H1 (cell line): ENCODE measurements at regions not wholly inside any gene's neighbourhood (a gene's known extent, or its start where the extent isn't known, plus 50 kb on each side); places are given as distances from the start of the nearest gene placed in this dataset.

Experiments used
- CTCF ChIA-PET: fragments of 300-600 bp; sonication (Branson Sonifier 250); formaldehyde crosslinking; loops from one replicate; lab custom pipeline; 2021; ENCODE audit not compliant: partially characterized antibody; lab: Charles Lee
- POLR2A ChIA-PET: fragments of 300-600 bp; sonication (Branson Sonifier 250); formaldehyde crosslinking; loops from one replicate; lab custom pipeline; 2021; ENCODE audit warnings: inconsistent platforms; ENCODE audit not compliant: partially characterized antibody; lab: Charles Lee
- DNase-seq, 2 experiments: peaks; one replicate each; pipeline versions ENCODE4 v3.0.0 to v3.0.0-alpha.2; 2010 to 2022; ENCODE audit warnings: low spot score in 2 of 2, low read depth in 1 of 2, mixed read lengths in 1 of 2
- FAIRE-seq: peaks from 2 replicates; lab custom pipeline; 2011; peaks lifted over from hg19 to GRCh38; lab: Jason Lieb, UNC
- H2AFZ ChIP-seq: 2 replicates; pipeline ENCODE4 v1.8.1; 2012; ENCODE audit warnings: low read length, inconsistent platforms
- H2AK5ac ChIP-seq: 2 replicates; pipeline ENCODE4 v1.6.1; 2013; ENCODE audit warnings: low read depth, low read length
- H2BK120ac ChIP-seq: replicated peaks from 2 replicates; pipeline ENCODE3; 2013; ENCODE audit warnings: low read depth, low read length, inconsistent platforms
- H2BK12ac ChIP-seq: 2 replicates; pipeline ENCODE4 v1.6.1; 2013; ENCODE audit warnings: low read depth, low read length
- H2BK15ac ChIP-seq: 2 replicates; pipeline ENCODE4 v1.6.1; 2013; ENCODE audit warnings: low read length
- H2BK20ac ChIP-seq: 2 replicates; pipeline ENCODE4 v1.6.1; 2013; ENCODE audit warnings: low read length
- H2BK5ac ChIP-seq: 2 replicates; pipeline ENCODE4 v1.6.1; 2013; ENCODE audit warnings: low read depth, low read length
- H3K14ac ChIP-seq: 2 replicates; pipeline ENCODE4 v1.6.1; 2013; ENCODE audit warnings: inconsistent platforms; ENCODE audit not compliant: insufficient read length
- H3K18ac ChIP-seq: 2 replicates; pipeline ENCODE4 v1.6.1; 2013; ENCODE audit warnings: low read length; ENCODE audit errors: extremely low read depth
- H3K23ac ChIP-seq: 2 replicates; pipeline ENCODE4 v1.6.1; 2013; ENCODE audit warnings: inconsistent platforms; ENCODE audit not compliant: insufficient read length
- H3K23me2 ChIP-seq: 2 replicates; pipeline ENCODE4 v1.6.1; 2013; ENCODE audit warnings: low read depth, low read length
- H3K27ac ChIP-seq: 2 replicates; pipeline ENCODE4 v1.6.1; 2011; ENCODE audit warnings: low read depth, low read length, inconsistent platforms
- H3K27me3 ChIP-seq, 4 experiments: replicated peaks in 1 of 4; 1 replicate in 1 of 4; 2 replicates in 3 of 4; pipeline versions ENCODE4 v1.6.1 to v1.8.1; 2011 to 2013; ENCODE audit warnings: low read length in 3 of 4, mild to moderate bottlenecking in 3 of 4, inconsistent platforms in 2 of 4, mixed read lengths in 2 of 4, moderate library complexity in 1 of 4; ENCODE audit not compliant: control insufficient read depth in 3 of 4, insufficient read depth in 3 of 4; ENCODE audit errors: extremely low read depth in 1 of 4
- H3K36me3 ChIP-seq, 4 experiments: 2 replicates each; pipeline versions ENCODE4 v1.6.1 to v1.8.1; 2011 to 2013; ENCODE audit warnings: mild to moderate bottlenecking in 4 of 4, low read length in 3 of 4, moderate library complexity in 2 of 4, control low read depth in 1 of 4, inconsistent platforms in 1 of 4; ENCODE audit not compliant: insufficient read depth in 4 of 4, control insufficient read depth in 2 of 4
- H3K4ac ChIP-seq: replicated peaks from 2 replicates; pipeline ENCODE3; 2013; ENCODE audit warnings: low read length, low read depth, mixed read lengths, inconsistent platforms; ENCODE audit not compliant: insufficient read length
- H3K4me1 ChIP-seq, 4 experiments: replicated peaks in 1 of 4; 1 replicate in 1 of 4; 2 replicates in 3 of 4; pipeline versions ENCODE4 v1.6.1 to v1.8.1; 2011 to 2013; ENCODE audit warnings: low read length in 3 of 4, inconsistent platforms in 2 of 4, mixed read lengths in 1 of 4; ENCODE audit not compliant: insufficient read depth in 4 of 4, control insufficient read depth in 3 of 4
- H3K4me2 ChIP-seq, 2 experiments: 2 replicates each; pipeline versions ENCODE4 v1.6.1 to v1.8.1; 2011 to 2013; ENCODE audit warnings: low read depth in 2 of 2, low read length in 2 of 2, control low read depth in 1 of 2, inconsistent platforms in 1 of 2, mild to moderate bottlenecking in 1 of 2; ENCODE audit not compliant: insufficient read depth in 1 of 2
- H3K4me3 ChIP-seq, 4 experiments: fragments of 200-600, 300-600 bp in 1 of 4; sonication (generic), shearing (Covaris generic), sonication (Bioruptor Twin) in 1 of 4; 2 replicates each; pipeline versions ENCODE4 v1.5.1 to v1.8.1; 2011 to 2016; ENCODE audit warnings: low read length in 4 of 4, low read depth in 3 of 4, control low read depth in 2 of 4, inconsistent platforms in 2 of 4, mild to moderate bottlenecking in 2 of 4, mixed read lengths in 1 of 4, moderate library complexity in 1 of 4; ENCODE audit not compliant: insufficient read depth in 2 of 4; ENCODE audit errors: extremely low read depth in 1 of 4
- H3K56ac ChIP-seq: replicated peaks from 2 replicates; pipeline ENCODE3; 2013; ENCODE audit warnings: low read depth, mild to moderate bottlenecking, mixed read lengths, low read length, inconsistent platforms; ENCODE audit not compliant: insufficient read length
- H3K79me1 ChIP-seq: 2 replicates; pipeline ENCODE4 v1.6.1; 2013; ENCODE audit warnings: low read depth, low read length, control low read depth
- H3K79me2 ChIP-seq, 2 experiments: 2 replicates each; pipeline versions ENCODE4 v1.6.1 to v1.8.1; 2012 to 2013; ENCODE audit warnings: low read length in 2 of 2, mild to moderate bottlenecking in 2 of 2, inconsistent platforms in 1 of 2; ENCODE audit not compliant: insufficient read depth in 2 of 2, control insufficient read depth in 1 of 2
- H3K9ac ChIP-seq, 4 experiments: replicated peaks in 1 of 4; 1 replicate in 1 of 4; 2 replicates in 3 of 4; pipeline versions ENCODE4 v1.6.1 to v1.8.1; 2011 to 2013; ENCODE audit warnings: low read depth in 3 of 4, low read length in 3 of 4, control low read depth in 2 of 4, mild to moderate bottlenecking in 2 of 4, moderate library complexity in 2 of 4, inconsistent platforms in 1 of 4; ENCODE audit errors: extremely low read depth in 1 of 4
- H3K9me3 ChIP-seq, 2 experiments: 2 replicates each; pipeline versions ENCODE4 v1.6.1 to v1.8.1; 2012 to 2013; ENCODE audit warnings: mild to moderate bottlenecking in 2 of 2, moderate library complexity in 2 of 2, control low read depth in 1 of 2, inconsistent platforms in 1 of 2, low read depth in 1 of 2, low read length in 1 of 2, mixed read lengths in 1 of 2; ENCODE audit not compliant: insufficient read depth in 2 of 2
- H4K20me1 ChIP-seq, 2 experiments: replicated peaks in 1 of 2; 2 replicates each; pipeline versions ENCODE3 to v1.8.1; 2011 to 2013; ENCODE audit warnings: inconsistent platforms in 2 of 2, low read length in 2 of 2, mild to moderate bottlenecking in 1 of 2; ENCODE audit not compliant: insufficient read depth in 2 of 2, control insufficient read depth in 1 of 2
- H4K5ac ChIP-seq: 2 replicates; pipeline ENCODE4 v1.6.1; 2013; ENCODE audit warnings: low read length, low read depth, mixed read lengths, inconsistent platforms; ENCODE audit not compliant: insufficient read length
- H4K8ac ChIP-seq: 2 replicates; pipeline ENCODE4 v1.8.0; 2013; ENCODE audit warnings: mild to moderate bottlenecking, moderate library complexity, low read length, inconsistent platforms; ENCODE audit not compliant: insufficient read depth; ENCODE audit errors: extremely low read depth
- H4K91ac ChIP-seq: replicated peaks from 2 replicates; pipeline ENCODE3; 2013; ENCODE audit warnings: low read length, mixed read lengths, inconsistent platforms; ENCODE audit not compliant: insufficient read length
- CHD2 ChIP-seq: IDR thresholded peaks from 2 replicates; pipeline ENCODE4 v1.6.1; 2012; ENCODE audit warnings: low read length, improper control_type of control experiment
- CTCF ChIP-seq, 3 experiments: IDR thresholded peaks; 1 replicate in 2 of 3; 2 replicates in 1 of 3; pipeline versions ENCODE4 v1.5.1 to v1.6.1; 2011; ENCODE audit warnings: low read length in 3 of 3, mild to moderate bottlenecking in 3 of 3, inconsistent platforms in 2 of 3, low read depth in 1 of 3, moderate library complexity in 1 of 3; ENCODE audit not compliant: insufficient read depth in 1 of 3; ENCODE audit errors: control extremely low read depth in 1 of 3
- RAD21 ChIP-seq, 2 experiments: IDR thresholded peaks in 1 of 2; conservative IDR thresholded peaks in 1 of 2; 2 replicates each; pipeline ENCODE4 v1.6.1; 2011; ENCODE audit warnings: low read depth in 2 of 2, low read length in 2 of 2, improper control_type of control experiment in 1 of 2, inconsistent platforms in 1 of 2, mild to moderate bottlenecking in 1 of 2, moderate library complexity in 1 of 2
- YY1 ChIP-seq: IDR thresholded peaks from 2 replicates; pipeline ENCODE4 v1.6.1; 2011; ENCODE audit warnings: low read depth, mild to moderate bottlenecking, low read length
- WGBS, 2 experiments: shearing (Covaris generic) in 1 of 2; methylation state at CpG; one replicate each; pipeline versions ENCODE4 v1.1.6 to v1.1.7; 2013 to 2015; ENCODE audit warnings: low lambda C conversion rate in 2 of 2, mixed read lengths in 2 of 2, inconsistent platforms in 1 of 2, low coverage in 1 of 2, missing lambda C conversion rate in 1 of 2; ENCODE audit not compliant: insufficient replicate concordance in 2 of 2, insufficient coverage in 1 of 2, insufficient read length in 1 of 2; ENCODE audit errors: extremely low coverage in 1 of 2, missing lambda C conversion rate in 1 of 2; 5-methylcytosine and 5-hydroxymethylcytosine counted together

- Histone ChIP-seq H4K20me1 (no peaks in the 10 kb centered on the region), H3K36me3 (no peaks in the 10 kb centered on the region), H3K27me3 (no peaks in the 10 kb centered on the region), H3K27ac (no peak overlapping the region), H2BK12ac (no peak overlapping the region), H3K79me1 (no peaks in the 10 kb centered on the region), H3K9me3 (no peaks in the 10 kb centered on the region), H3K4me3 (no peak overlapping the region), H3K4me1 (peaks cover 0 to 3% (median 0%) of the 10 kb centered on the region in 4 experiments; a peak in 1 of 7 replicates), H3K9ac (no peak overlapping the region), H3K23me2 (no peaks in the 10 kb centered on the region), H3K18ac (no peak overlapping the region), H3K79me2 (no peaks in the 10 kb centered on the region), H2BK20ac (no peak overlapping the region), H2BK15ac (no peak overlapping the region), H2AFZ (no peak overlapping the region), H3K56ac (no peak overlapping the region), H2AK5ac (no peak overlapping the region), H3K14ac (no peak overlapping the region), H3K4ac (no peak overlapping the region), H4K91ac (no peak overlapping the region), H3K4me2 (no peak overlapping the region), H4K5ac (no peak overlapping the region), H2BK5ac (no peak overlapping the region), H3K23ac (no peak overlapping the region), H2BK120ac (no peak overlapping the region), H4K8ac (no peak overlapping the region)
- CTCF ChIA-PET = interaction anchor here (0.9 to 2.9 kb wide), 9 partner anchors 13 to 66 kb away, joined by 3 to 22 read pairs (median 5); no protein-coding TSS in a partner anchor
- DNase-seq (no peak), FAIRE-seq (no peak)
- POLR2A ChIA-PET = no interaction called here
- TF ChIP-seq CTCF (IDR thresholded peaks at IDR 0.05; ENCODE audit: control extremely low read depth in 1 of 3, insufficient read depth in 1 of 3, low read depth in 1 of 3, low read length in 3 of 3) (peak in 2 of 3 experiments; percentile 57 to 64; a peak in 3 of 4 replicates), CHD2 (no peak), RAD21 (IDR thresholded peaks at IDR 0.05 in 1 of 2, conservative IDR thresholded peaks at IDR 0.05 in 1 of 2; ENCODE audit: low read depth in 2 of 2, low read length in 2 of 2) (peak; percentile 68 to 72), YY1 (0 out of 2 replicates have a peak, but pooled peaks have one; percentile 32)
- 43% methylated on average over 3 of the region's 3 CpGs; no CpG with 5 or more reads in 1 of the 2 experiments for WGBS, 2 experiments
These were observed 1028.4 kb upstream of the INTU start for GRCh38 chr4:126604268-126604867.
